ENCODE measurements at regions not wholly inside any gene's neighbourhood (a gene's known extent, or its start where the extent isn't known, plus 50 kb on each side); places are given as distances from the start of the nearest gene placed in this dataset.
A peak's percentile ranks its signal among the peaks of the same experiment; 100 is the strongest.

DNA sequence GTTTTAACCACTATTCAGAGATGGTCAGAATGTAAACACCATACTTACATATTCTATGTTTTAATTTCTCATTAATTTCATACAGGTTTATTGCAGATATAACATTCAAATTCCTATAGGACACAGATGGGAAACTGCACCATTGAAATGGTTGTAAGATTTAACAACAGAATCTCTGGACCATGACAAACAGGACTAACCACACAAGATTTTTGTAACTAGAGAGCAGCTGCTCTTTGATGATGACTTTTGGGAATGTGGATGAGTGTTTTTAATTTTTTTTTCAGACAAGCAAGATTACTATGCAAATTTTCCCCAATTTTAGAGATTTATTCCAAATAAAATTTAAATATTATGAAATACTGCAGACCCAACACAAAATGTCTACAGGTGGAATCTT, 610.2 kb downstream of the PCDH18 start:
- Histone ChIP-seq H3K9me3 (replicated peaks; ENCODE audit: control insufficient read depth, low read depth, low read length) (no peaks in the 10 kb centered on the region), H3K4me1 (ENCODE audit: control insufficient read depth, insufficient read depth, low read length) (no peaks in the 10 kb centered on the region), H3K27ac (ENCODE audit: low read length) (no peak overlapping the region), H3K36me3 (ENCODE audit: control insufficient read depth, insufficient read depth, low read length) (no peaks in the 10 kb centered on the region), H3K27me3 (ENCODE audit: control insufficient read depth, insufficient read depth, low read length) (no peaks in the 10 kb centered on the region), H3K4me3 (ENCODE audit: low read length) (no peak overlapping the region)
- DNase-seq: no peak

GRCh38 chr4:136920092-136920881, 612.0 kb downstream of the PCDH18 start:
- no CpG with 5 or more reads among the region's 1 CpG for WGBS (ENCODE audit: insufficient coverage)
- H3K4me1 ChIP-seq (ENCODE audit: control insufficient read depth, insufficient read depth, low read length): no peaks in the 10 kb centered on the region
- no peaks in the 10 kb centered on the region for H3K27me3 ChIP-seq (ENCODE audit: control insufficient read depth, insufficient read depth, low read length)
- no peak for DNase-seq
- no peaks in the 10 kb centered on the region for H3K36me3 ChIP-seq (ENCODE audit: control insufficient read depth, insufficient read depth, low read length)
- no peak overlapping the region for H3K27ac ChIP-seq (ENCODE audit: low read length)
- no peaks in the 10 kb centered on the region for H3K9me3 ChIP-seq (replicated peaks; ENCODE audit: control insufficient read depth, low read depth, low read length)
- no peak overlapping the region for H3K4me3 ChIP-seq (ENCODE audit: low read length)

GRCh38 chr4:136918772-136919171, 613.5 kb downstream of the PCDH18 start:
- WGBS (ENCODE audit: insufficient coverage): 100% methylated on average over 2 of the region's 4 CpGs
- H3K9me3 ChIP-seq (replicated peaks; ENCODE audit: control insufficient read depth, low read depth, low read length): no peaks in the 10 kb centered on the region
- no peak overlapping the region for H3K4me3 ChIP-seq (ENCODE audit: low read length)
- H3K27me3 ChIP-seq (ENCODE audit: control insufficient read depth, insufficient read depth, low read length): no peaks in the 10 kb centered on the region
- H3K4me1 ChIP-seq (ENCODE audit: control insufficient read depth, insufficient read depth, low read length): no peaks in the 10 kb centered on the region
- no peak overlapping the region for H3K27ac ChIP-seq (ENCODE audit: low read length)
- DNase-seq: no peak
- no peaks in the 10 kb centered on the region for H3K36me3 ChIP-seq (ENCODE audit: control insufficient read depth, insufficient read depth, low read length)

DNA sequence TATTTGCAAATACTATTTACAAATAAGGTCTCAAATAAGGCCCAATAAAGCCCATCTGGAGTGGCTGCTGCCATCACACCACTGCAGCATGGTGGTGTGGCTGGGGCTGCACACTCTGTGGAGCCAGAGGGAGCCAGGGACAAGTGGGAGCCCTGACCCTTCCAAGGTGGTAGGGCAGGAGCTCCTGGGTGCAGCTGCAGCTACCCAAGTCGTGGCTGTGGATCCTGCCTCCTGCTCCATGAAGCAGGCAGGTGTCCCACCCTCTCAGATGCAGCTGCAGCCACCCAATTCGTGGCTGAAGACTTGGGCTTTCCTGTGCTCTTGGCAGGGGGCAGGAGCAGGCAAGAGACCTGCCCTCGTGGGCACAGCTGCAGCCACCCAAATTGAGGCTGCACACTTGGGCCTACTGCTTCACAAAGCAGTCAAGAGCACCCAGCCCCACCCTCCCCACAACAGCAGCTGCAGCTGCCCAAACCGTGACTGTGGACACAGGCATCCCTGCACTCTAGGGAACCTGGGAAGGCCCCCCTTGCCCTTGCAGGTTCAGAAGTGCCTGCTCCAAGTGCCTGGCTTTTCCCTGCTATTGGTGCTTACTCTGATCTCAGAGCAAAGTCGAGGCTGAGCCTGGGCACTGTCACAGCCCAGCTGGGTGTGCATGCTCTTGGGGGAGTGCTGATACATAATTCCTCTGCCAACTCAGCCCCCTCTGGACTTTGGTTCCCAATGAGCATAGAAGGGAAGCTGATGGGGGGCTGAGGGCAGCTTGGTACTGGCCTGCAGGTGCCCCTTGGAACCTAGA, 614.8 kb downstream of the PCDH18 start:
- H3K9me3 ChIP-seq (replicated peaks; ENCODE audit: control insufficient read depth, low read depth, low read length): no peaks in the 10 kb centered on the region
- no peaks in the 10 kb centered on the region for H3K4me1 ChIP-seq (ENCODE audit: control insufficient read depth, insufficient read depth, low read length)
- no peak for DNase-seq
- H3K27ac ChIP-seq (ENCODE audit: low read length): no peak overlapping the region
- WGBS (ENCODE audit: insufficient coverage): 74% methylated on average over 4 of the region's 5 CpGs
- no peaks in the 10 kb centered on the region for H3K36me3 ChIP-seq (ENCODE audit: control insufficient read depth, insufficient read depth, low read length)
- no peak overlapping the region for H3K4me3 ChIP-seq (ENCODE audit: low read length)
- no peaks in the 10 kb centered on the region for H3K27me3 ChIP-seq (ENCODE audit: control insufficient read depth, insufficient read depth, low read length)

- H3K36me3 ChIP-seq (ENCODE audit: control insufficient read depth, insufficient read depth, low read length): no peaks in the 10 kb centered on the region
- no peaks in the 10 kb centered on the region for H3K27me3 ChIP-seq (ENCODE audit: control insufficient read depth, insufficient read depth, low read length)
- H3K9me3 ChIP-seq (replicated peaks; ENCODE audit: control insufficient read depth, low read depth, low read length): no peaks in the 10 kb centered on the region
- no peaks in the 10 kb centered on the region for H3K4me1 ChIP-seq (ENCODE audit: control insufficient read depth, insufficient read depth, low read length)
- WGBS (ENCODE audit: insufficient coverage): no CpG with 5 or more reads among the region's 3 CpGs
- peak; percentile 55 for DNase-seq
- H3K27ac ChIP-seq (ENCODE audit: low read length): no peak overlapping the region
- no peak overlapping the region for H3K4me3 ChIP-seq (ENCODE audit: low read length)
These were observed 622.7 kb downstream of the PCDH18 start for GRCh38 chr4:136909626-136910025.

DNA sequence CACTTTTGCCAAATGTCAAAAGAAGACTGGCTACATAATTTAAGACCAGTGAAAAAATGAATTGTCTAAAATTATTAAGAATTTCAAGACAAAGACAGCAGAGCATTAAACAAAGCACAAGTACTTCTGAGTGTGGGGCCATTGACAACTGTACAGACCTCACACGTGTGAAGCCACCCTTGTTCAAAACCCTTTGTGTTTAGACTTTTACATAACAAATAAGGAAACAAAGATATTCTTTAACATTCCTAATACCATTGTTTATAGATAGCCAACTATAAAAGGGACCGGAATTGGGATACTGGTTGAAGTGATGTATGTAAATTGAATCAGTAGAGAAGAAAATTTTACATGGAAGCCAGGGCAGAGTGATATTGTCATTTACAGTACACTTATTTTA, 624.2 kb downstream of the PCDH18 start:
- WGBS (ENCODE audit: insufficient coverage): no CpG with 5 or more reads among the region's 2 CpGs
- Histone ChIP-seq H3K4me1 (ENCODE audit: control insufficient read depth, insufficient read depth, low read length) (no peaks in the 10 kb centered on the region), H3K27ac (ENCODE audit: low read length) (no peak overlapping the region), H3K4me3 (ENCODE audit: low read length) (no peak overlapping the region), H3K27me3 (ENCODE audit: control insufficient read depth, insufficient read depth, low read length) (no peaks in the 10 kb centered on the region), H3K9me3 (replicated peaks; ENCODE audit: control insufficient read depth, low read depth, low read length) (no peaks in the 10 kb centered on the region), H3K36me3 (ENCODE audit: control insufficient read depth, insufficient read depth, low read length) (no peaks in the 10 kb centered on the region)
- DNase-seq: no peak

DNA sequence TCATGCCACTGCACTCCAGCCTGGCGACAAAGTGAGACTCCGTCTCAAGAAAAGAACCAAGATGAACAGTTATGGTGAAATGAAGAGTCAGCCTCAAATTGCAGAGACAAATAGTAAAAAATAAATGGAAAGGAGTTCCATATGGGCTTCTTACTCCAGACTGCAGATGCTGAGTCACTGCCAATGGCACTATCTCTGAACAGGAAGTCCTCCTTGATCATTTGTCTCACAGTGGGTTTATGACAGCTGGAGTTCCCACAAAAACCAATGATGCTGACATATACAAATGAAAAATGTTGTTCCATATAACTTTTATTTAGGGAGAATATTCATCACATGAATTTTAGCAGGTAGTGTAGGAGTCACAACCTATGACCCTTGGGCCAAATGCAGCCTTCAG, 631.6 kb downstream of the PCDH18 start:
- H3K4me3 ChIP-seq (ENCODE audit: low read length): no peak overlapping the region
- H3K4me1 ChIP-seq (ENCODE audit: control insufficient read depth, insufficient read depth, low read length): no peaks in the 10 kb centered on the region
- no peak overlapping the region for H3K27ac ChIP-seq (ENCODE audit: low read length)
- whole genome bisulfite sequencing (ENCODE audit: insufficient coverage): 100% methylated on average over 2 of the region's 2 CpGs
- H3K27me3 ChIP-seq (ENCODE audit: control insufficient read depth, insufficient read depth, low read length): no peaks in the 10 kb centered on the region
- DNase-seq: no peak
- H3K36me3 ChIP-seq (ENCODE audit: control insufficient read depth, insufficient read depth, low read length): no peaks in the 10 kb centered on the region
- H3K9me3 ChIP-seq (replicated peaks; ENCODE audit: control insufficient read depth, low read depth, low read length): no peaks in the 10 kb centered on the region

- no peaks in the 10 kb centered on the region for H3K4me1 ChIP-seq (ENCODE audit: control insufficient read depth, insufficient read depth, low read length)
- H3K27me3 ChIP-seq (ENCODE audit: control insufficient read depth, insufficient read depth, low read length): no peaks in the 10 kb centered on the region
- no peaks in the 10 kb centered on the region for H3K36me3 ChIP-seq (ENCODE audit: control insufficient read depth, insufficient read depth, low read length)
- WGBS (ENCODE audit: insufficient coverage): no CpG with 5 or more reads among the region's 1 CpG
- no peak overlapping the region for H3K27ac ChIP-seq (ENCODE audit: low read length)
- H3K9me3 ChIP-seq (replicated peaks; ENCODE audit: control insufficient read depth, low read depth, low read length): no peaks in the 10 kb centered on the region
- no peak for DNase-seq
- H3K4me3 ChIP-seq (ENCODE audit: low read length): no peak overlapping the region
These were observed 633.6 kb downstream of the PCDH18 start for GRCh38 chr4:136898590-136899248.

DNA sequence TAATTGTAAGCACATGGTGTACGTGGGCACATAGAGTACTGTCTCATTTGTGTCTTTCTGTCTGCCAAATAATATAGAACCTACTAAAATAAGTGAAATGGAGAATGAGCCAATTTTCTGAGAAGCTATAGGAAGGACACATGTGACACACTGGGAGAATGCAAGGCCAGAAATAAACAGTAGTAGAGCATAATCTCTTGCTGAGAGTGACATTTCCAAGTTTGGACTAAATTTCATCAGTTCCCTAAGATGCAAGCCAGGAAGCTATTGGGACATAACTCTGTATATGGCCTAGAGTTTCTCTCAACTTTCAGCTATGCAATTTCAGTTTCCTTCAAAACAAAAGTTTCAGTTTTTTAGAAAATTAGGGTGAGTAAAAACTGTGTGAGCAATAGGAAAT, 638.7 kb downstream of the PCDH18 start:
- Histone ChIP-seq H3K27ac (ENCODE audit: low read length) (no peak overlapping the region), H3K4me1 (ENCODE audit: control insufficient read depth, insufficient read depth, low read length) (no peaks in the 10 kb centered on the region), H3K36me3 (ENCODE audit: control insufficient read depth, insufficient read depth, low read length) (no peaks in the 10 kb centered on the region), H3K27me3 (ENCODE audit: control insufficient read depth, insufficient read depth, low read length) (no peaks in the 10 kb centered on the region), H3K9me3 (replicated peaks; ENCODE audit: control insufficient read depth, low read depth, low read length) (no peaks in the 10 kb centered on the region), H3K4me3 (ENCODE audit: low read length) (no peak overlapping the region)
- WGBS (ENCODE audit: insufficient coverage): no CpG with 5 or more reads among the region's 1 CpG
- DNase-seq: peak; percentile 23

GRCh38 chr4:136881666-136882065, 650.6 kb downstream of the PCDH18 start:
- no peak overlapping the region for H3K4me3 ChIP-seq (ENCODE audit: low read length)
- no peak overlapping the region for H3K27ac ChIP-seq (ENCODE audit: low read length)
- no peaks in the 10 kb centered on the region for H3K9me3 ChIP-seq (replicated peaks; ENCODE audit: control insufficient read depth, low read depth, low read length)
- WGBS (ENCODE audit: insufficient coverage): no CpG with 5 or more reads among the region's 2 CpGs
- H3K36me3 ChIP-seq (ENCODE audit: control insufficient read depth, insufficient read depth, low read length): no peaks in the 10 kb centered on the region
- no peaks in the 10 kb centered on the region for H3K27me3 ChIP-seq (ENCODE audit: control insufficient read depth, insufficient read depth, low read length)
- H3K4me1 ChIP-seq (ENCODE audit: control insufficient read depth, insufficient read depth, low read length): no peaks in the 10 kb centered on the region
- DNase-seq: no peak

All from muscle of leg (tissue), 3 donors.